ENCODE measurements at regions not wholly inside any gene's neighbourhood (a gene's known extent, or its start where the extent isn't known, plus 50 kb on each side); places are given as distances from the start of the nearest gene placed in this dataset.

DNA sequence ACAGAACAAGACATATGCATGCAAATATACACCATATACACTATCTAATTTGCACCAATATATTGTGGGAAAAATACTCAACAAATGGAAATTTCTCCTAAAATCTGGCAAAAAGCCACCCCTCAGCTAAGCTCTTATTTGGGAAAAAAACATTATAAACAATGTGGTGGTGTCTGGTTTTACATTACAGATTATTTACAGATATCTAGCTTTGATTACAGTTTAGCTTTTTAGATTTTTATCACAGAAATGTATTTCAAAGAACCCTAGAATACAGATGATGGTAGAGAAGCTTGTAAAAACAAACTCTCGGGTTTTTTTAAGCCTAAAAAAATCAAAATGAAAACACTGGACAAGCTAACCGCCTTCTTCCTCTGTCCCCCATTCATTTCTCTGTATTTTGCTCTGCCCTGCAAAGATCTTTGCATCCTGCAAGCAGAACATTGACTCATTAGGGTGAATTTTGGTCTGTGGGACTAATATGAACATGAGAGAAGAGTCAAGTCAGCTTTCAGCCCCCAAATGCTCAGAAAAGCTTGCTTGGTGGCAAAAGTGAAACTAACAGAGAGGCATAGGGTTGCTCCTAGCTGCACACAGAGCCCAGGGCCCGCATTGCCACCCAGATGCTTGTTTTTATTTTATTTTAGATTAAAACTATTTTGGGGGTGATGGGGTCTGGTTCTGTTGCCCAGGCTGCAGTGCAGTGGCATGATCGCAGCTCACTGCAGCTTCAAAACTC is 88.8 kb upstream of the LYZL1 start:
- WGBS, result 77% methylated on average over 4 of the region's 4 CpGs
- intact Hi-C loops (cut with DNase I), result no loop called here
- no peaks in the 10 kb centered on the region for H3K36me3 ChIP-seq
- H3K27ac ChIP-seq, result no peak overlapping the region
- H3K9me3 ChIP-seq, result no peaks in the 10 kb centered on the region
- DNase-seq (ENCODE audit: low spot score), result no peak
- no peaks in the 10 kb centered on the region for H3K27me3 ChIP-seq (replicated peaks; ENCODE audit: insufficient read depth)
- TF ChIP-seq POLR2A (IDR thresholded peaks at IDR 0.05), result no peak
- H3K4me1 ChIP-seq (replicated peaks), result no peaks in the 10 kb centered on the region
- no peak overlapping the region for H3K4me3 ChIP-seq

DNA sequence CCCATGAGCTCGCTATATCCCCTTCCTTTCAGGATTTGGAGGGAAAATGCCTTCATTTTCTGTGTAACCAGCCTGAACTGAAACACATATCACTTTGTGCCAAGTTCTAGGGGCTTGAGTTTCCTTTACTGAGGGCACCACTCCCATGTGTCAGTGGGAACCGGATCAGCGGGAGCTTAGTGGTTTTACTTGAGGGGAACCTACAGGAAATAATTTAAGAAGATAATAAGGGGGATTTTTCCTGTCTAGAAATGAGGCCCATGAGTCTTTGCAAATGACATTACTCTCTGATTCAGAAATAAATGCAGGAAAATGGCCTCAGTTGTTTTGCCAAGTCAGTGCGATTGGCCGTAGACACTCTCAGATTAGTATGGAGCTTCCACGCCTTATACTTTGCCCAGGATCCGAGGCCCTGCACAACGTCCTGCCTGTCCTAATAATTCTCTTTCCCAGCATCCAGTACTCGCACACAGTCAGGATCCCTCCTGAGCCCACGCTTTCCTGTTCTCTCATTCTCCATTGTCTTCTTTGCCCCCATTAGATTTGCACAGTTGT is 86.4 kb upstream of the LYZL1 start:
- H3K9me3 ChIP-seq, result no peaks in the 10 kb centered on the region
- no peaks in the 10 kb centered on the region for H3K27me3 ChIP-seq (replicated peaks; ENCODE audit: insufficient read depth)
- no peaks in the 10 kb centered on the region for H3K36me3 ChIP-seq
- no peak overlapping the region for H3K27ac ChIP-seq
- no peak overlapping the region for H3K4me3 ChIP-seq
- no peak for DNase-seq (ENCODE audit: low spot score)
- TF ChIP-seq CTCF (IDR thresholded peaks at IDR 0.05) (no peak), POLR2AphosphoS5 (IDR thresholded peaks at IDR 0.05) (no peak), POLR2A (IDR thresholded peaks at IDR 0.05) (no peak)
- intact Hi-C loops (cut with DNase I), result no loop called here
- H3K4me1 ChIP-seq (replicated peaks), result no peaks in the 10 kb centered on the region
- 85% methylated on average over 10 of the region's 10 CpGs for WGBS

GRCh38 chr10:29203432-29203831 is 85.4 kb upstream of the LYZL1 start:
- no peak for DNase-seq (ENCODE audit: low spot score)
- TF ChIP-seq POLR2AphosphoS5 (IDR thresholded peaks at IDR 0.05) (no peak), POLR2A (IDR thresholded peaks at IDR 0.05) (no peak), CTCF (IDR thresholded peaks at IDR 0.05) (no peak)

GRCh38 chr10:29204070-29204800 is 84.6 kb upstream of the LYZL1 start:
- H3K4me3 ChIP-seq, result no peak overlapping the region
- H3K4me1 ChIP-seq (replicated peaks), result no peaks in the 10 kb centered on the region
- intact Hi-C loops (cut with DNase I), result no loop called here
- no peak for DNase-seq (ENCODE audit: low spot score)
- H3K27ac ChIP-seq, result no peak overlapping the region
- H3K9me3 ChIP-seq, result no peaks in the 10 kb centered on the region
- no peaks in the 10 kb centered on the region for H3K36me3 ChIP-seq
- TF ChIP-seq POLR2A (IDR thresholded peaks at IDR 0.05) (no peak), CTCF (IDR thresholded peaks at IDR 0.05) (no peak), POLR2AphosphoS5 (IDR thresholded peaks at IDR 0.05) (no peak)
- WGBS, result 62% methylated on average over 7 of the region's 7 CpGs
- H3K27me3 ChIP-seq (replicated peaks; ENCODE audit: insufficient read depth), result no peaks in the 10 kb centered on the region

More at GRCh38 chr10:29203432-29203831, 85.4 kb upstream of the LYZL1 start:
- no peaks in the 10 kb centered on the region for H3K4me1 ChIP-seq (replicated peaks)
- H3K9me3 ChIP-seq, result no peaks in the 10 kb centered on the region
- 79% methylated on average over 3 of the region's 3 CpGs for WGBS
- H3K27me3 ChIP-seq (replicated peaks; ENCODE audit: insufficient read depth), result no peaks in the 10 kb centered on the region
- intact Hi-C loops (cut with DNase I), result no loop called here
- no peak overlapping the region for H3K27ac ChIP-seq
- H3K4me3 ChIP-seq, result no peak overlapping the region
- no peaks in the 10 kb centered on the region for H3K36me3 ChIP-seq

GRCh38 chr10:29205787-29206186 is 83.1 kb upstream of the LYZL1 start:
- no peaks in the 10 kb centered on the region for H3K36me3 ChIP-seq
- H3K27me3 ChIP-seq (replicated peaks; ENCODE audit: insufficient read depth), result no peaks in the 10 kb centered on the region
- 54% methylated on average over 5 of the region's 5 CpGs for WGBS
- no peak for TF ChIP-seq POLR2A (IDR thresholded peaks at IDR 0.05)
- TF ChIP-seq POLR2AphosphoS5 (IDR thresholded peaks at IDR 0.05), result no peak
- no peak for TF ChIP-seq CTCF (IDR thresholded peaks at IDR 0.05)
- H3K4me1 ChIP-seq (replicated peaks), result no peaks in the 10 kb centered on the region
- no peak for DNase-seq (ENCODE audit: low spot score)
- no peaks in the 10 kb centered on the region for H3K9me3 ChIP-seq
- no peak overlapping the region for H3K27ac ChIP-seq
- H3K4me3 ChIP-seq, result no peak overlapping the region
- intact Hi-C loops (cut with DNase I), result no loop called here
